Right lobe of liver (tissue), 6 donors: ENCODE measurements at regions not wholly inside any gene's neighbourhood (a gene's known extent, or its start where the extent isn't known, plus 50 kb on each side); places are given as distances from the start of the nearest gene placed in this dataset.

Experiments used
- ATAC-seq, 4 donors: fragments of 200-7000 bp; cut with Tn5 transposase; one replicate each; pipeline ENCODE4 v1.9.1; 2020; ENCODE audit warnings: mild to moderate bottlenecking in 4 of 4, moderate library complexity in 4 of 4
- DNase-seq, 3 donors: peaks; one replicate each; pipeline ENCODE4 v3.0.0-alpha.2; 2020
- H3K27ac ChIP-seq, 3 donors: fragments of 200-600 bp; one replicate each; pipeline ENCODE4 v1.8.0; 2022
- H3K27me3 ChIP-seq, 2 donors: fragments of 200-600 bp; one replicate each; pipeline ENCODE4 v1.8.0; 2022
- H3K36me3 ChIP-seq, 4 donors: fragments of 200-600 bp; sonication (generic) in 1 of 4; one replicate each; pipeline versions ENCODE4 v1.5.1 to v1.8.0; 2017 to 2022; ENCODE audit warnings: control low read depth in 1 of 4
- H3K4me1 ChIP-seq, 4 donors: fragments of 200-600 bp; sonication (generic) in 1 of 4; one replicate each; pipeline versions ENCODE4 v1.5.1 to v1.8.0; 2017 to 2022; ENCODE audit warnings: control low read depth in 1 of 4
- H3K4me3 ChIP-seq, 3 donors: fragments of 200-600 bp; one replicate each; pipeline ENCODE4 v1.8.0; 2022
- H3K9me3 ChIP-seq, 4 donors: fragments of 200-600 bp; sonication (generic) in 1 of 4; one replicate each; pipeline versions ENCODE4 v1.5.1 to v1.8.0; 2017 to 2022; ENCODE audit warnings: control low read depth in 1 of 4
- POLR2A ChIP-seq: fragments of 450-650 bp; IDR thresholded peaks from one replicate; pipeline ENCODE4 v1.6.1; 2017; ENCODE audit warnings: antibody characterized with exemption, mild to moderate bottlenecking
- WGBS: methylation state at CpG from one replicate; pipeline ENCODE4 v1.1.6; 2018; ENCODE audit warnings: low coverage, low lambda C conversion rate; ENCODE audit not compliant: insufficient coverage; ENCODE audit errors: missing lambda C conversion rate; 5-methylcytosine and 5-hydroxymethylcytosine counted together
- intact Hi-C, 2 donors: fragments of 100-400 bp; cut with DNase I; formaldehyde crosslinking; loops; one replicate each; pipeline versions ENCODE4 v1.11.2 to v1.14.1; 2022
- TF ChIP-seq, protein P1 (sequence below), 4 donors: fragments of 200-600 bp in 3 of 4; fragments of 450-650 bp in 1 of 4; IDR thresholded peaks; one replicate each; pipeline versions ENCODE4 v1.5.1 to v1.8.0; 2016 to 2022; ENCODE audit warnings: antibody characterized with exemption in 4 of 4, mild to moderate bottlenecking in 2 of 4
- donor health status: DM: no; HTN: yes; CAD: no.
- donor health status: DM: no; HTN: no; CAD: no.
- donor health status: DM: no; HTN: no; CAD: no.
- donor health status: DM: no; HTN: yes; CAD: no.
- donor health status: DM: no; HTN: yes; CAD: no.

DNA sequence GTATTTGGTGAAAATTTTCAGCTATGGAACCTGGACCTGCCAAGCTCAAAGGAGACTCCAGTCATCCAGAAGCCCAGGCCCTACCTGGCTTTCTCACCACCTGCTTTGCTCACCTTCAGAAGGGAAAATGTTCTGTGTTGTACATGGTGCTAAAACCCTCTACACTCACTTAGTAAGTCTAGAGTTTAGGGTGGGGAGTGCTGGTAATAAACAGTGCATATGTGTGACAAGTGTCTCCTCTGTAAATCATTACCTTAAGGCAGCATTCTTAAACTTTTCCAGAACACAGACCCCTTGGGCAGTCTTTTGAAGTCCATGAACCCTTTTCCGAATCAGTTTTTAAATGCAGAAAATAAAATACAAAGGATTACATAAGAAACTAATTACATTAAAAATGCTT, 248.8 kb upstream of the PIK3R1 start:
- no peaks in the 10 kb centered on the region for H3K27me3 ChIP-seq
- TF ChIP-seq, protein P1, sequence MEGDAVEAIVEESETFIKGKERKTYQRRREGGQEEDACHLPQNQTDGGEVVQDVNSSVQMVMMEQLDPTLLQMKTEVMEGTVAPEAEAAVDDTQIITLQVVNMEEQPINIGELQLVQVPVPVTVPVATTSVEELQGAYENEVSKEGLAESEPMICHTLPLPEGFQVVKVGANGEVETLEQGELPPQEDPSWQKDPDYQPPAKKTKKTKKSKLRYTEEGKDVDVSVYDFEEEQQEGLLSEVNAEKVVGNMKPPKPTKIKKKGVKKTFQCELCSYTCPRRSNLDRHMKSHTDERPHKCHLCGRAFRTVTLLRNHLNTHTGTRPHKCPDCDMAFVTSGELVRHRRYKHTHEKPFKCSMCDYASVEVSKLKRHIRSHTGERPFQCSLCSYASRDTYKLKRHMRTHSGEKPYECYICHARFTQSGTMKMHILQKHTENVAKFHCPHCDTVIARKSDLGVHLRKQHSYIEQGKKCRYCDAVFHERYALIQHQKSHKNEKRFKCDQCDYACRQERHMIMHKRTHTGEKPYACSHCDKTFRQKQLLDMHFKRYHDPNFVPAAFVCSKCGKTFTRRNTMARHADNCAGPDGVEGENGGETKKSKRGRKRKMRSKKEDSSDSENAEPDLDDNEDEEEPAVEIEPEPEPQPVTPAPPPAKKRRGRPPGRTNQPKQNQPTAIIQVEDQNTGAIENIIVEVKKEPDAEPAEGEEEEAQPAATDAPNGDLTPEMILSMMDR (IDR thresholded peaks at IDR 0.05), result no peak
- no peak for TF ChIP-seq POLR2A
- H3K36me3 ChIP-seq, result no peaks in the 10 kb centered on the region
- H3K4me1 ChIP-seq, result peaks cover 0 to 17% (median 7%) of the 10 kb centered on the region in 4 donors
- 93% methylated on average over 1 of the region's 1 CpG for WGBS
- H3K27ac ChIP-seq, result no peak overlapping the region
- no peak overlapping the region for H3K4me3 ChIP-seq
- ATAC-seq, result no peak
- H3K9me3 ChIP-seq, result no peaks in the 10 kb centered on the region
- no peak for DNase-seq
- intact Hi-C loops, result no loop called here

GRCh38 chr5:67964619-67965018, 250.9 kb upstream of the PIK3R1 start:
- H3K9me3 ChIP-seq, result no peaks in the 10 kb centered on the region
- H3K4me1 ChIP-seq, result no peaks in the 10 kb centered on the region
- ATAC-seq, result no peak
- 47% methylated on average over 2 of the region's 2 CpGs for WGBS
- no peak for TF ChIP-seq POLR2A
- TF ChIP-seq, protein P1 (IDR thresholded peaks at IDR 0.05), result no peak
- no peak overlapping the region for H3K27ac ChIP-seq
- H3K27me3 ChIP-seq, result no peaks in the 10 kb centered on the region
- no peak for DNase-seq
- no peak overlapping the region for H3K4me3 ChIP-seq
- no peaks in the 10 kb centered on the region for H3K36me3 ChIP-seq
- intact Hi-C loops, result no loop called here

GRCh38 chr5:67963789-67964519, 251.6 kb upstream of the PIK3R1 start:
- WGBS, result 97% methylated on average over 3 of the region's 4 CpGs
- TF ChIP-seq POLR2A, result no peak
- TF ChIP-seq, protein P1 (IDR thresholded peaks at IDR 0.05), result no peak
- Histone ChIP-seq H3K36me3 (no peaks in the 10 kb centered on the region), H3K9me3 (no peaks in the 10 kb centered on the region), H3K4me1 (no peaks in the 10 kb centered on the region), H3K27ac (no peak overlapping the region), H3K27me3 (no peaks in the 10 kb centered on the region), H3K4me3 (no peak overlapping the region)
- ATAC-seq, result no peak
- intact Hi-C loops, result no loop called here
- DNase-seq, result no peak

DNA sequence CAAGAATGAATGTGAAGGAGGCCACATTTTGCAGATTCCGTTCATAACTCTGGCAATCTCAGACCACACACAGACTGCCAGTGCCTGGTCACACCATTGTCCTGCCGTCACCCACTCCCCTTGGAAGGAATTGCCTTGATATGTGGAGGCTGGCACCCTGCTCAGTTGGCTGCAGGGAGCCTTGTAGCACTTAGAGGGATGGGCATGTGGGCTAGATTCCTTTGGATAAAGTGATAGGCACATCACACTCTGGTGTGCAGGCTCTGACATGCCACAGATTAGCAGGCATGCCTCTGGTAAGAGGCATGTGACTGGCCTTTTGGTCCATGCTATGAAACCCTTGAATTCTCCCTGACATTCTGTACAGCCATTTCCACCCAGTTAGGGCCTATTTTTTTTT, 254.6 kb upstream of the PIK3R1 start:
- DNase-seq, result no peak
- Histone ChIP-seq H3K36me3 (no peaks in the 10 kb centered on the region), H3K4me1 (no peaks in the 10 kb centered on the region), H3K27me3 (no peaks in the 10 kb centered on the region), H3K4me3 (no peak overlapping the region), H3K9me3 (no peaks in the 10 kb centered on the region), H3K27ac (no peak overlapping the region)
- intact Hi-C loops, result no loop called here
- no CpG with 5 or more reads among the region's 2 CpGs for WGBS
- no peak for ATAC-seq
- TF ChIP-seq, protein P1 (IDR thresholded peaks at IDR 0.05), result no peak
- no peak for TF ChIP-seq POLR2A
